ENCODE measurements at regions not wholly inside any gene's neighbourhood (a gene's known extent, or its start where the extent isn't known, plus 50 kb on each side); places are given as distances from the start of the nearest gene placed in this dataset.
A peak's percentile ranks its signal among the peaks of the same experiment; 100 is the strongest.
"Not testable (repeated sequence)": the region's sequence is repeated elsewhere in the genome, so short reads cannot be mapped to it uniquely, and the experiment has no call there.

- DNase-seq: no peak
Observed at GRCh38 chr10:120208488-120208887, 248.5 kb upstream of the PLPP4 start.

DNA sequence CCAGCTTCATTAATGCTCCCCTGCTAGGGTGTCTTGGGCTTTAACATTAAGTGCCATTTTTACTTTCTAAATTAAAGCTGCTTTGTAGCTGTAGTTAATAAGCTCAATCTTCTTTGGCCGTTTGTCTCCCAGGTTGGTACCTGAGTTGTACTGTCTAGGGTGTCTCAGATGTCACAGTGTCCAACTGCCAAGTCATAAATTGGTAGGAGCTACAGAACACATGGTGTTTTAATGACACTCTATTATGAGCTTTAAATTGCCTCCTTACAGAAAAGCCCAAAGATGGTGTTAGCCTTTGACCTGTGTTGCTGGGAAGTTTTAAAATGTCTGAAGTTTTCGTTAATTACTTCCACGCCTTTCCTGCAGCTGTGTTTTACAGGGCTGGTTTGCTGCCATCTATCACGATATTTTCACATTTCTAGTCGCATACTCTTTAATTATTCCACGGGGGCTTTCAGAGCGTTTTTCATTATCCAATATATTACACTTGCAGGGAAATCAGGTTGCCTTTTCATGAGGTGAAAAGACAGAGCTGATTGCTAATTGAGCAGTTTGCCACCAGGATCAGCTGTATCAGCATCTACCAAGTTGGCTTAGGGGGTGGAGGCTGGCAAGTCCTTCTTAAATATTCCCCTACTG lies 247.8 kb upstream of the PLPP4 start:
- DNase-seq: no peak

DNA sequence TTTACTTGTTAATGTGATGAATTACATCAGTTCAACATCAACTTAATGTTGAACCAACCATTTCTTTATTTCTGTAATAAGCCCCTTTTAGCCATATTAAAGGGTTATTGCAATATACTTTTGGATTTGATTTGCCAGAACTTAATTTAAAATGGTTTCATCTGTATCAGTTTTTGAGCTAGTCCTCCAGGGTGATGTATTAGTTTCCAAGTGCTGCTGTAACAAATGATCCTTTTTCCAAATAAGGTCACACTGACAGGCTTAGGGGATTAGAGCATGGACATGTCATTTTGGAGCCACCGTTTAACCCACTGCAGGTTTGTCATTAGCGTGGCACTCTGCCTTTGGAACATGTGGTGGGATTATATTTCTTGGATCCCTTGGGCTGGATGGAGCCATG lies 244.8 kb upstream of the PLPP4 start:
- no peak for DNase-seq

- DNase-seq: not testable (repeated sequence)
Observed at GRCh38 chr10:120213283-120213682, 243.7 kb upstream of the PLPP4 start.

DNA sequence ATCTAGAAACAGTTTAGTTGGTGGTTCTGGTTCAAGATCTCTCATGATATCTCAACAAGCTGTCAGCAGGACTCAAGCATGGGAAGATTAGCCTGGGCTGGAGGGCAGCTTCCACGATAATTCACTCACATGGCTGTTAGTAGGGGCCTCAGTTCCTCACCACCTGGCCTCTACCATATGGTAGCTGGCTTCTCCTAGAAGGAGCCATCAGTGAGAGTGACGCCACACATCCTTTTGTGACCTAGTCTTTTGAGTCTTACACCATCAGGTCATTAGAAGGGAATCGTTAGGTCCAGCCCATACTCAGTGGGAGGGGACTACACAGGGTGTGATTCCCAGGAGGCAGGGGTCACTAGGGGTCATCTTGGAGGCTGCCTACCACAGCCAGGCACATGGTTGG lies 239.3 kb upstream of the PLPP4 start:
- no peak for DNase-seq

DNA sequence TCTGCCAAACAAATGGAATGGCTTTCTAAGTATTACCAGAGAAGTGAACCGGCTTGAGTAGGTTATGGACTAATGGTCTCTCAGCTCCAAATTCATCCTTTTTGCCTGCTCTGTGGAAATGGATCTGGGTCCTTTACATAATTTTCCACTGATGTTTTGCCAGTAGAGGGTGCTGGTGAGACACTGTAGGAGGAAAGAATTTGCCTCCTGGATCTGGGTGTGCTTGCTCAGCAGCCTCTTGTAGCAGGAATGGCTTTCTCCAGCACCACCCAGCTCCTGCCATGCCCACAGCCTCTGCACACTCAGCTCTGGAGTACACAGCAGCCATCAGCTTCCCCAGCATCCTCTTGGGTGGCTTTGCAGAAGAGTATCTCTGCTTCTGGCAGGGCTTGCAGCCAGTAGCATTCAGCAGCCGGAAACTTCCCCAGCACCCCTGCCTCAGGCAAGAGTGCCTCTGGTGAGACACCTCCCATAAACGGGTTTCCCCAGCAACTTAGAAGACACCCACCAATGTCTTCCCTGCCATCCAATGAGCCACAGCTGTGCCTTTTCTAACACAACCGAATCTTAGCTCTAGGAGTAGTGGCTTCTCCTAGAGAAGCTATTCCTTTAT lies 235.0 kb upstream of the PLPP4 start:
- DNase-seq: peak; percentile 8

GRCh38 chr10:120229641-120230040 lies 227.4 kb upstream of the PLPP4 start:
- no peak for DNase-seq

- not testable (repeated sequence) for DNase-seq
Observed at GRCh38 chr10:120239695-120240094, 217.3 kb upstream of the PLPP4 start.

GRCh38 chr10:120251821-120252442 lies 205.1 kb upstream of the PLPP4 start:
- DNase-seq: no peak

GRCh38 chr10:120253131-120253530 lies 203.9 kb upstream of the PLPP4 start:
- DNase-seq: no peak

GRCh38 chr10:120260456-120260855 lies 196.6 kb upstream of the PLPP4 start:
- DNase-seq: no peak

- DNase-seq: no peak
Observed at GRCh38 chr10:120262857-120263547, 194.0 kb upstream of the PLPP4 start.

DNA sequence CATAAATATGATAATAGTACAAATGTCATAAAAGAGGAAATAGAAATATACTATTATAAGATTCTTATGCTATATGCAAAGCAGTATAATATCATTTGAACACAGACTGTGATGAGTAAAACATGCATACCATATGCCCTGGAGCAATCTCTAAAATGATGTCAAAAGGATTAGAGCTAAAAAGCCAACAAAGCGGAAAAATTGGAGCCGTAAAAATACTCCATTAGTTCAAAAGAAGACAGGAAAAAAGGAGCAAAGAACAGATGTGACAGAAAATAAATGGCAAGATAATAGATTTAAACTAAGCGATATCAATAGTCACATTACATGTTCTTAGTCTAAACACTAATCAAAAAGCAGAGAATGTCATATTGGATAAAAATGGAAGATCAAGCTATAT lies 191.0 kb upstream of the PLPP4 start:
- no peak for DNase-seq

DNA sequence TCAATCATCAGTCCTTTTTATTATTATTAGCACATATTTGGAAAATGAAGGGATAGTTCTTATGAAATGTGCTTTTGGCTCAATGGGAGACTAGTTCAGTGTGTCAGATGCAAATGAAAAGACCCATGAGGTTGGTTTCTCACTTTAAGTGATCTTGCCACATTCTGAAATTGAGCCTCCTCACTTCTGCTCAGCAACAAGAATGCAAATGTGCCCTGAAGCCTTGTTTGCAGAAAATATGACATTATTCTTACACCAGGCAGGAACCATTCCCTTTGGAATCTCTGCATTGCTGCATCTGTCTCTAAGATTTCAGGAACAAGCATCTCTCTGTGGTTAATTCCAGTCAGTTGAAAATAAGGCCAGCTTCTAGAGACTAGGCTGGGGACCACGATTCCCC lies 186.1 kb upstream of the PLPP4 start:
- no peak for DNase-seq

DNA sequence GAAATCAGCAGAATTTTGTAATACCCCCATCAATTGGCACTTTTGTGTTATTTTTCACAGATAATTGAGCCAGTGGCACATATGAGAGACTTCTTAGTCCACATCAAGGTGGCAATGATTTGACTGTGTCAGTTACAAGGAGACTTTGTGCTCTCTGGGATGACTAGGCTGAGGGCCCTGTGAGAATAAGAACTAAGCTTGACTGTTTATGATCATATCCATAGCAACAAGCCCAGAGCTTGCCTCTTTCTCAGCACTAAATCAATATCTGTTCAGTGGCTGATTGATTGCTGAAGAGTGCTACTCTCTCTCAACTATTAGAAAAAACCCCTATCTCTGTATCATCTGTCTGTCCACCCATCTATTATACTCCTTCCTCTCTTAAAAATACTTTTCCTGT lies 185.3 kb upstream of the PLPP4 start:
- DNase-seq: no peak

GRCh38 chr10:120272350-120272749 lies 184.7 kb upstream of the PLPP4 start:
- no peak for DNase-seq

DNA sequence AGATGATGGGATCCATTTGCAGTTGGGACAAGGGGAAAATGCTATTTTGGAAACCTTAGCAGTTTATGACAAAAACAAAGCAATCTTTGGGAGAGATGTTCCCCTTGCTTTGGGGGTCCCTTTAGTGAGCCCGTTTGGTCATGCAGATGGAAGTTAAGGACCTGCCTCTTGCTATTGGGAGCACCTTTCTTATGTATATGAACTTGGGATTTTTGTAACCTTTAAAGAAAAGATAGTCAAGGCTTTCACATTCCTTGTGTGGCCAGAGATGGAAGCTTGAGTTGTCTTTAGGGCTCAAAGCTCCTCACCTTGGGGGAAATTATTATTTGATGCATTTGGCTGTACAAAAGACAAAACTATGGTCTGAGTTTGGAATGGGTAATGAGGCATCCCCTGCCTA lies 179.0 kb upstream of the PLPP4 start:
- no peak for DNase-seq

DNA sequence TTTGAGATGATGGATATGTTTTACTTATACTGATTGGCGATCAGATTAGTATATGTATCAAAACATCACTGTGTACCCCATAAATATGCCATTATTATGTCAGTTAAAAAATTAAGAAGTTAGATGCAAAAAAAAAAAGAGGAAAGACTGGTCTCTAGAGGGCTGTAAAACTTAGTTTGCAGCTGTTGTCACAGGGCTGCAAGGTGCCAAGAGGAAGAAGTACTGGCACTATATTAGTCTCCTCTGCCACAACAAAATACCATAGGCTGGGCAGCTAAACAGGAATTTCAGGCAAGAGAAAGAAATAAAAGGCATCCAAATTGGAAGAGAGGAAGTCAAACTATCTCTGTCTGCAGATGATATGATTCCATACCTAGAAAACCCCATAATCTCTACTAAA lies 177.8 kb upstream of the PLPP4 start:
- no peak for DNase-seq

DNA sequence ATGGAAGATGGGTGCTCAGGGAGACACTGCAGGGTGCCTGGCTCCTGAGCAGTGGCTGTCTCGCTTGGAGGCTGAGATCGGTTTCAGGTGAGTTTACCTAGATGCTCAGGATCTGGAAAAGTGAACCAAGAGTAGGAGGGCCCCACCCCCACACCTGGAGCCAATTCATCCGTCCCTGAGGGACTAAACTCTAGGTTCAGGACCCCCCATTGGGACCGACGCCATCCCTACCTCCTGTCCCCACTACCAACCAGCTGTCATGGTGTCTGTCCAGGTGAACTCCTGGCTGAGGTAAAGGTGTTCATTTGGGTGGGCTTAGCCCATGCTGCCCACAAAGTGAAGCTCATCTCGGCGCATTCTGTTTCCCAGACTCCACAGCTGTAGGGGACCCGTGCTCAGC lies 174.6 kb upstream of the PLPP4 start:
- DNase-seq: no peak

DNA sequence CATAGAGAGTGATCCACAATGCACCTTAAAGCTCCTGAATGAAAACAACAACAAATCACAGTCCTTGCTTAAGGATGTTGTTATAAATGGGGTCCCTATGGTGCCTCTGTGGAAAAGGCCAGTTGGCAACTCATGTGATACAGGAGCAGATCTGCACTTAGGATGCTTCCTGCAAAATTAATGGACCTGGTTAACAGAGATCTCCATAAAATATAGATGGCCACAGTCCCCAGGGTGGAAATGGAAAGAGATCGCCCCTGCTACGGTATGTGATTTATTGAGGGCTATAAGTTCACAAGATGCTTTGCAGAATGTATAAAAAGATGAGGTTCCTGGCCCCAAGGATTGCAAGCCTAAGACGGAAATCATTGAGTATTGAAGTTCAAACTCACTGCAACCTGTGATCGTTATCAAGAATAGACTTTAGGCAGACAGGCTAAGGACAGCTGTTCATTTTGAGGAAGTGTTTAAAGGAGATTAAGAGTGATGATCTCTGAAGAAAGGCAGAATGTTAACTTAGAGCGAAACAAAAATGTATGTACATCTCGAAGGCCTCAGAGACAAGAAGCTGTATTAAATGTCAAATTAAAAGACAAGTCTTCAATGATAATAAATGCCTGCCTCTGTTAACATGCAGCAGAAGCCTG lies 174.1 kb upstream of the PLPP4 start:
- DNase-seq: no peak

GRCh38 chr10:120285408-120285807 lies 171.6 kb upstream of the PLPP4 start:
- no peak for DNase-seq

GRCh38 chr10:120286280-120286679 lies 170.7 kb upstream of the PLPP4 start:
- DNase-seq: no peak

DNA sequence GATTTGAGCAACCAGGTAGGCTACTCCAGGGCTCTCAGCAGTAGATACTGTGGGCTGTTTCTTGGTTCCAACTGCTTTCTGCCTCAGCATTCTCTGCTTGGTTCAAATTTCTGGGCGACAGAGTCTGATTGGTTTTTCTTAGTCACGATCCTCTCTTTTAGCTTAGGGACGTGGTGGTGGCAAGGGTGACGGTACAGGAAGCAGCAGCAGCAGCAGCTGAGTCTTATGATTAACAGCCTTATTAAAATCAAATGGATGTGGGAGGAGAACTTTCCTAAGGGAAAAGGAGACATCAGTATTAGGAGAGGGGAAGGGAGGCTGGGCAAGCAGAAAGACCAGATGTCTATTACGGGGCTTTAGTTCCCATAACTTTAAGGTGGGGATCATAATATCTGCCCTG lies 156.5 kb upstream of the PLPP4 start:
- DNase-seq: no peak

- no peak for DNase-seq
Observed at GRCh38 chr10:120308589-120308988, 148.4 kb upstream of the PLPP4 start.
